ENCODE measurements at regions not wholly inside any gene's neighbourhood (a gene's known extent, or its start where the extent isn't known, plus 50 kb on each side); places are given as distances from the start of the nearest gene placed in this dataset.

DNA sequence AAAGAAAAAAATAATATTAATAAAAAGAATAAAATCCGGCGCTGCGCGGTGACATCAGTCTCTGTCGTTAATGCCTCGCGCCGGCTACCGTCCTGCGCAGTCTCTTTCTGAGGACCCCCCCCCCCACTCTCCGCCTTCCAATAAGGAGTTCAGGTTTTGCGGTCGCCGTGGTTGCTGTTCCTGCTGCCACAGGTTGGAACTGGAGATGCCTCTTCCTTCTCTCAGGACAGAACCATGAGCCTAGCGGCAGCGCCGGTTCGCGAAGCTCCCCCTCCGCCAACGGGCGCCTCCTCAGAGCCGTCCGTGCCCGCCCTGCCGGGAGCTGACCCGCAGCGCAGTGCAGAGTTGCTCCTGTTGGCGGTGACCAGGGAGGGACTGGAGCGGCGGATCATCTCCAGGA lies 2093.4 kb downstream of the TP53TG3F start:
- in situ Hi-C loops (cut with MboI; ENCODE audit: low sequenced_read_pairs, unreplicated experiment), result no loop called here
- no peak for DNase-seq (ENCODE audit: low spot score)
- TF ChIP-seq, protein P1, sequence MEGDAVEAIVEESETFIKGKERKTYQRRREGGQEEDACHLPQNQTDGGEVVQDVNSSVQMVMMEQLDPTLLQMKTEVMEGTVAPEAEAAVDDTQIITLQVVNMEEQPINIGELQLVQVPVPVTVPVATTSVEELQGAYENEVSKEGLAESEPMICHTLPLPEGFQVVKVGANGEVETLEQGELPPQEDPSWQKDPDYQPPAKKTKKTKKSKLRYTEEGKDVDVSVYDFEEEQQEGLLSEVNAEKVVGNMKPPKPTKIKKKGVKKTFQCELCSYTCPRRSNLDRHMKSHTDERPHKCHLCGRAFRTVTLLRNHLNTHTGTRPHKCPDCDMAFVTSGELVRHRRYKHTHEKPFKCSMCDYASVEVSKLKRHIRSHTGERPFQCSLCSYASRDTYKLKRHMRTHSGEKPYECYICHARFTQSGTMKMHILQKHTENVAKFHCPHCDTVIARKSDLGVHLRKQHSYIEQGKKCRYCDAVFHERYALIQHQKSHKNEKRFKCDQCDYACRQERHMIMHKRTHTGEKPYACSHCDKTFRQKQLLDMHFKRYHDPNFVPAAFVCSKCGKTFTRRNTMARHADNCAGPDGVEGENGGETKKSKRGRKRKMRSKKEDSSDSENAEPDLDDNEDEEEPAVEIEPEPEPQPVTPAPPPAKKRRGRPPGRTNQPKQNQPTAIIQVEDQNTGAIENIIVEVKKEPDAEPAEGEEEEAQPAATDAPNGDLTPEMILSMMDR (IDR thresholded peaks at IDR 0.05; ENCODE audit: borderline replicate concordance, control extremely low read depth, extremely low read depth, insufficient read depth, missing control alignments), result no peak

DNA sequence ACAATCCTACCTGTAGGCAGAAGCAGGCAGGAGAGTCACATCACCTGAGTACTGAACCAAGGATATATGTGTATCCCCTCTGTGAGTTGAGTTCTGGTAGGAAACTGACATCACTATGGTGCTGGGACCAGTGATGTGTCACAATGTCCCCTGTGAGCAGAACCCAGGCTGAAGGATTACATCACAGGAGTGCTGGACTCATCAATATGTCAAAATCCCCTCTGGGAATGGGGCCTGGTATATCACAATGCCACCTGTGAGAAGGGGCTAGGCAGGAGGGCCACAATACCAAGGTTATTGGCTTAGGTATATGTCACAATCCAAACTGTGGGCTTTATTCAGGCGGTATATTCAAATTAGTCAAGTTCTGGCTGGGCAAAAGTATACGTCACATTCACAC lies 2098.3 kb downstream of the TP53TG3F start:
- no peak for DNase-seq (ENCODE audit: low spot score)
- TF ChIP-seq, protein P1 (IDR thresholded peaks at IDR 0.05; ENCODE audit: borderline replicate concordance, control extremely low read depth, extremely low read depth, insufficient read depth, missing control alignments), result no peak
- in situ Hi-C loops (cut with MboI; ENCODE audit: low sequenced_read_pairs, unreplicated experiment), result no loop called here

DNA sequence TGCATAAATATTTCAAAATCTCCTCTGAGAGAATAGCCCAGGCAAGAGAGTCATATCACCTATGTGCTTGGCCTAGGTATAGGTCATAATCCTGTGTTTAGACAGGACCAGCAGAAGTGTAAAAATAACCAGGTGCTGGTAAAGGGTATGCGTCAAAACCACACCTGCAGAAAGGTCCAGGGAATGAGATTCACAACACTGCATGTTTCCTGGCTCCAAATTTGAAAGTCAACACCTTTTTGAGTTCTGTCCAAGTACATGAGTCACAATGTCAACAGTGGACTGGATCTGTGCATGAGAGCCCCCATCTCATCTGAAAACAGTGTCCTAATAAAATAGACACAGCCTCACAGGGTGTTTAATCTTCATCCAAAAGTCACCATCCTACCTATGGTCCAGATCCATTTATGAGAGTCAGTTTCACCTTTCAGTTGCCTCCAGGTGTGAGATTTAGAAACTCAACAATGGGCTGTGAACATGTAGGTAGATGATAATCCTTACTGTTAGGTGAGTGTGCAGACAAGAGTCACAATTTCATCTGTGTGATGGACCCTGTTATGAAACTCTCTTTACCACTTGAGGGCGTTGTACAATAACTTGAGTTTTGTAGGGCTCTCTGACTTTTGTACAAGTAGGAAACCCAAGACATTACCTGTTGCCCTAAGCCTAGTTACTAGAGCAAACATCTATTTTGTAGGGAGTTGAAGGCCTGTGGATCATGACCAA lies 2100.7 kb downstream of the TP53TG3F start:
- TF ChIP-seq, protein P1 (IDR thresholded peaks at IDR 0.05; ENCODE audit: borderline replicate concordance, control extremely low read depth, extremely low read depth, insufficient read depth, missing control alignments), result no peak
- DNase-seq (ENCODE audit: low spot score), result no peak
- in situ Hi-C loops (cut with MboI; ENCODE audit: low sequenced_read_pairs, unreplicated experiment), result no loop called here

DNA sequence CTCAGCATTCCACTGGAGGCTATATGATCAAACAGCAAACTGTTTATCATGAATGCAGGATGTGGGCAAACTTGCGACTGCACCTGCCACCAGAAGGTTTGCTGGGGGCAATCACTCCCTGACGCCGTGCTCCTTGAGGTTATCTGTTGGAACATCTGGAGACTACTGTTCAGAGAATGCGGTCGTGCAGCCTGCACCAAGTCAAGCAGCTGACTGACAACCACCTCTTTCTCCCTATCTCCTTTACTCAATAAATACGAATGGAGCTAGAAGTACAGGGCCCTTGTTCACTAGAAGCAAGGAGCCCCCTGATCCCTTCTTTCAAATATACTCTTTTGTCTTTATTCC lies 2101.2 kb downstream of the TP53TG3F start:
- TF ChIP-seq, protein P1 (IDR thresholded peaks at IDR 0.05; ENCODE audit: borderline replicate concordance, control extremely low read depth, extremely low read depth, insufficient read depth, missing control alignments), result no peak
- no peak for DNase-seq (ENCODE audit: low spot score)
- in situ Hi-C loops (cut with MboI; ENCODE audit: low sequenced_read_pairs, unreplicated experiment), result no loop called here

DNA sequence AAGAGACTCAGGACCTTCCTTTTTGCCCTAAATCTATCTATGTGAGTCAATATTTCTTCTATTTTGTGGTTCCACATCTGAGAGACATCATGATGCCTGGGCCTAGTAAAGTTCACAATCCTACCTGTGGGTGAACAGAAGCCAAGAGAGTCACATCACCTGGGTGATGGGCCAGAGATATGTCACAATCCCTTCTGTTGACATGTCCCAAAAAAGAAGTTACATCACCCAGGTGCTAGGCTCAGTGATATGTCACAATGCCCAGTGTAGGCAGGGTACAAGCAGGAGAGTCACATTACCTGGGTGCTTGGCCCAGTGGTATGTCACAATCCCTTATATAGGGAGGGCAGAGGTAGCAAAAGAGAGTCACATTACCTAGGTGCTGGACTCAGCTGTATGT lies 2101.9 kb downstream of the TP53TG3F start:
- no peak for DNase-seq (ENCODE audit: low spot score)
- TF ChIP-seq, protein P1 (IDR thresholded peaks at IDR 0.05; ENCODE audit: borderline replicate concordance, control extremely low read depth, extremely low read depth, insufficient read depth, missing control alignments), result no peak
- in situ Hi-C loops (cut with MboI; ENCODE audit: low sequenced_read_pairs, unreplicated experiment), result no loop called here

DNA sequence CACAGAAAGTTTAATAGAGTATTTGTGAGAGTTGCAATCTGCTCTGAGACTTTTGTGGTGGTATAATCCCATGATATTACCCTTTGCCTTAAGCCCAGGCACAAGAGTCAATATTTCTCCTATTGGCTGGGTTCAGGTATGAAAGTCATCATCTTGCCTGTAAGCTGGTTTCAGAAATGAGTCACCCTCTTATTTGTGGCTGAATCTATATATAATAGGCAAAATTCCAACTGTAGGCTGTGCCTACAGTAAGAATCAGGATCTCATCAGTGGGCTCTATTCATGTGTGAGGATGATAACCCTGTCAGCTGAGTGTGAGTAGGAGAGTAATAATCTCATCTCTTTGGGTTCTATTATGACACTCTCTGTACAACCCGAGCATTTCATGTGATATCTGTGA lies 2103.1 kb downstream of the TP53TG3F start:
- TF ChIP-seq, protein P1 (IDR thresholded peaks at IDR 0.05; ENCODE audit: borderline replicate concordance, control extremely low read depth, extremely low read depth, insufficient read depth, missing control alignments), result no peak

More for the DNA sequence above, 2103.1 kb downstream of the TP53TG3F start:
- in situ Hi-C loops (cut with MboI; ENCODE audit: low sequenced_read_pairs, unreplicated experiment), result no loop called here
- no peak for DNase-seq (ENCODE audit: low spot score)

Data from GM13976 (cell line).